ENCODE measurements at regions not wholly inside any gene's neighbourhood (a gene's known extent, or its start where the extent isn't known, plus 50 kb on each side); places are given as distances from the start of the nearest gene placed in this dataset.

- TF ChIP-seq, protein P1, sequence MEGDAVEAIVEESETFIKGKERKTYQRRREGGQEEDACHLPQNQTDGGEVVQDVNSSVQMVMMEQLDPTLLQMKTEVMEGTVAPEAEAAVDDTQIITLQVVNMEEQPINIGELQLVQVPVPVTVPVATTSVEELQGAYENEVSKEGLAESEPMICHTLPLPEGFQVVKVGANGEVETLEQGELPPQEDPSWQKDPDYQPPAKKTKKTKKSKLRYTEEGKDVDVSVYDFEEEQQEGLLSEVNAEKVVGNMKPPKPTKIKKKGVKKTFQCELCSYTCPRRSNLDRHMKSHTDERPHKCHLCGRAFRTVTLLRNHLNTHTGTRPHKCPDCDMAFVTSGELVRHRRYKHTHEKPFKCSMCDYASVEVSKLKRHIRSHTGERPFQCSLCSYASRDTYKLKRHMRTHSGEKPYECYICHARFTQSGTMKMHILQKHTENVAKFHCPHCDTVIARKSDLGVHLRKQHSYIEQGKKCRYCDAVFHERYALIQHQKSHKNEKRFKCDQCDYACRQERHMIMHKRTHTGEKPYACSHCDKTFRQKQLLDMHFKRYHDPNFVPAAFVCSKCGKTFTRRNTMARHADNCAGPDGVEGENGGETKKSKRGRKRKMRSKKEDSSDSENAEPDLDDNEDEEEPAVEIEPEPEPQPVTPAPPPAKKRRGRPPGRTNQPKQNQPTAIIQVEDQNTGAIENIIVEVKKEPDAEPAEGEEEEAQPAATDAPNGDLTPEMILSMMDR (IDR thresholded peaks at IDR 0.05): no peak
- no peak for TF ChIP-seq ZSCAN20 (CRISPR knock-in tag; IDR thresholded peaks at IDR 0.05)
- TF ChIP-seq MAZ (IDR thresholded peaks at IDR 0.05; ENCODE audit: borderline replicate concordance, low read depth, low read length): no peak
- TF ChIP-seq SMC3 (IDR thresholded peaks at IDR 0.05): no peak
- no peak for TF ChIP-seq POLR2A (IDR thresholded peaks at IDR 0.05; ENCODE audit: low read length)
Observed at GRCh38 chr4:10962246-10962645, 277.7 kb upstream of the CLNK start.

Data from A549 (cell line).